Spleen (tissue), 7 donors: ENCODE measurements at regions not wholly inside any gene's neighbourhood (a gene's known extent, or its start where the extent isn't known, plus 50 kb on each side); places are given as distances from the start of the nearest gene placed in this dataset.

Experiments
- POLR2A ChIP-seq, 3 donors: fragments of 450-650 bp; IDR thresholded peaks; one replicate each; pipeline ENCODE4 v1.5.1; 2017; ENCODE audit warnings: antibody characterized with exemption in 3 of 3, mild to moderate bottlenecking in 1 of 3
- POLR2AphosphoS5 ChIP-seq, 3 donors: sonication (generic); formaldehyde crosslinking; IDR thresholded peaks; one replicate each; pipeline ENCODE4 v1.5.1; 2017; ENCODE audit warnings: antibody characterized with exemption in 3 of 3
- TF ChIP-seq, protein P1 (sequence below), 11 experiments: fragments of 200-600 bp in 7 of 11; fragments of 450-650 bp in 4 of 11; sonication (generic) in 4 of 11; IDR thresholded peaks in 8 of 11; conservative IDR thresholded peaks in 3 of 11; 1 replicate in 7 of 11; 2 replicates in 4 of 11; pipeline versions ENCODE4 v1.4.0 to v1.8.0; 2016 to 2021; ENCODE audit warnings: antibody characterized with exemption in 11 of 11, inconsistent platforms in 4 of 11, mild to moderate bottlenecking in 1 of 11
- donor health status: DM: no; HTN: no; CAD: no; lungs with moderate emphysema.
- donor health status: DM: no; HTN: no; CAD: no.
- donor health status: DM: no; HTN: no; CAD: no.

- TF ChIP-seq, protein P1, sequence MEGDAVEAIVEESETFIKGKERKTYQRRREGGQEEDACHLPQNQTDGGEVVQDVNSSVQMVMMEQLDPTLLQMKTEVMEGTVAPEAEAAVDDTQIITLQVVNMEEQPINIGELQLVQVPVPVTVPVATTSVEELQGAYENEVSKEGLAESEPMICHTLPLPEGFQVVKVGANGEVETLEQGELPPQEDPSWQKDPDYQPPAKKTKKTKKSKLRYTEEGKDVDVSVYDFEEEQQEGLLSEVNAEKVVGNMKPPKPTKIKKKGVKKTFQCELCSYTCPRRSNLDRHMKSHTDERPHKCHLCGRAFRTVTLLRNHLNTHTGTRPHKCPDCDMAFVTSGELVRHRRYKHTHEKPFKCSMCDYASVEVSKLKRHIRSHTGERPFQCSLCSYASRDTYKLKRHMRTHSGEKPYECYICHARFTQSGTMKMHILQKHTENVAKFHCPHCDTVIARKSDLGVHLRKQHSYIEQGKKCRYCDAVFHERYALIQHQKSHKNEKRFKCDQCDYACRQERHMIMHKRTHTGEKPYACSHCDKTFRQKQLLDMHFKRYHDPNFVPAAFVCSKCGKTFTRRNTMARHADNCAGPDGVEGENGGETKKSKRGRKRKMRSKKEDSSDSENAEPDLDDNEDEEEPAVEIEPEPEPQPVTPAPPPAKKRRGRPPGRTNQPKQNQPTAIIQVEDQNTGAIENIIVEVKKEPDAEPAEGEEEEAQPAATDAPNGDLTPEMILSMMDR (IDR thresholded peaks at IDR 0.05 in 8 of 11, conservative IDR thresholded peaks at IDR 0.05 in 3 of 11) = no peak
- TF ChIP-seq POLR2A (IDR thresholded peaks at IDR 0.05) (no peak), POLR2AphosphoS5 (IDR thresholded peaks at IDR 0.05) (no peak)
Observed at GRCh38 chr3:81197386-81197785, 564.1 kb downstream of the GBE1 start.
